HG03558 (cell line): ENCODE measurements at regions not wholly inside any gene's neighbourhood (a gene's known extent, or its start where the extent isn't known, plus 50 kb on each side); places are given as distances from the start of the nearest gene placed in this dataset.
"Not testable (repeated sequence)": the region's sequence is repeated elsewhere in the genome, so short reads cannot be mapped to it uniquely, and the experiment has no call there.

Experiments used
- ATAC-seq: cut with Tn5 transposase; IDR thresholded peaks from one replicate; pipeline ENCODE4 v1.9.1; 2021; ENCODE audit warnings: moderate number of reproducible peaks; ENCODE audit not compliant: unreplicated experiment; ENCODE audit errors: extremely low read depth

GRCh38 chr4:156509921-156510320 is 461.7 kb downstream of the PDGFC start:
- ATAC-seq: not testable (repeated sequence)

DNA sequence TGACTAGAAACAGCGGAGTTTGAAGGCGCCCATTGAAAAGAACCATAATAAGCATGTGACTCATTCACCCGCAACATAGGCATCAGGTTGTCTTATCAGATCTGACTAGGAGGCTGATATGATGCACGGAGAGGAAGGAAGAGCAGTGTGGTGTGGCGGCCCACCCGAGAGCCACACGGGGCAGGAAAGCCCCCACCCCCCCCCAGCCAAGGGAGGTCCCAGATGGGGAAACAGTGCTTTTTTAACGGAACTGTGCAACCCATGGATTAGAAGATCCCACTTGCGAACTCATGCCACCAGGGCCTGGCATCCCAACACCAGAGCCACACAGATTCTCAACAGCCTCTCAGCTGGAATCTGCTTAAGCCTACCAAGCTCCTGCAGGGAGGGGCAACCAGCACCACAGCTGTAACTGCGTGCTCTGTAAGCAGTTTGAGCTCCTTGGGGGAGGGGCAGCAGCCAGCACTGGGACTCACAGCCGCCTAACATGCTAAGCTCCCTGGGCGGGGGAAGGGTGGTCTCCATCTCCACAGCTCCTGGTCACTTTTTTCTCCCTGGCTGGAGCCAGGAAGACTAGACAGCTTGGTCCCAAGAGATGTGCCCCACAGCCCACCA is 466.2 kb downstream of the PDGFC start:
- no peak for ATAC-seq

DNA sequence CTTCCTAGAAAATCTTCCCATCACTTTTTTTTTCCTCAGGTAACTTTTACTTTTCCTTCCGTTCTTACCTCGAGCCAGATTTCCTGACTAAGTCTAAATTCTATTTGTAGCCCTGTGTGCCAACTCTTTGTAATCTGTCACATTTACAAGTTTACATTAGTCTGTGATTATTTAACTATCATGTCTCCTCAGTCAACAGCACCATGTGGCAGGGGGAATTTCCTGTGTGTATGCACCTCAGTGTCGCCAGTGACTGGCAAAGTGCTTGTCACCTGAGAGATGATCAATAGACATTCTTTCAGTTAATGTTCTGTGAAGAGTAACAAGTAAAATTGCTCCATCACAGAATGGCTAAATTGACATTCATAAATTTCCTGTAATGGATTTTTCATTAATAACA is 468.5 kb downstream of the PDGFC start:
- no peak for ATAC-seq

DNA sequence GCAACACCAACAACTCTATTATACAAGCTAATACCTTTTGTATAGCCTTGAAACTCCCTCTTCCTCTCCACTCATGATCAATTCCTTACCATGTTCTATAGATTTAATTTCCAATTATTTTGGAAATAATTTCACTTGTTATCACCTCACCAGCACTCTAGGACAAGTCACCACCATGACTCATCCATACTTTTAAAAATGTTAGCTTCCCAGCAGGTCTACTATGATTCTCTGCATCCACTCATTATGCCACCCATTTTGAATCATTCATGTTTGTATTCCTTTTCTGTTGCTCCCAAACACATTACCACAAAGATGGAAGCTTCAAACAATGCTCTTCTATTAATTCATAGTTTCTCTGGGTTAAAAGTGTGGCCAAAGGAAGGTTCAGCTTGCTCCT is 469.6 kb downstream of the PDGFC start:
- no peak for ATAC-seq

- ATAC-seq: no peak
These were observed 471.9 kb downstream of the PDGFC start for GRCh38 chr4:156499684-156500083.

GRCh38 chr4:156497486-156497885 is 474.1 kb downstream of the PDGFC start:
- ATAC-seq: no peak

DNA sequence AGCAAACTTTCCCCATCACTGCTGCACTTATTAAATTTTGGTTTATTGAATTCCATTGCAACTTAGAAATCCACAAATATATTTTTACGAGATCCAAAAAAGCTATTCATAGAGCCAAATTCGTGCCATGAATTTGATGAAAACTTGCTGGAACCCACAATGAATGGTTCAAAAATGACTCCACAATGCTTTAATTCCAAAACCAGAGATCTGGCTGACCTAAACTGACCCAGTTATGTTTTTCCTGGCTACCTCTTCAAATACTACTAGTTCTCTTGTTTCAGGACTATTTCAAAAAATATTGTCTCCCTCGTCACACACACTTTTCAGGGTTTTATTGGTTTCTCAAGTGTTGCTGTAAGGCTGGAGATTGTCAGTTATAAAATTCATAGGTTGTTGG is 474.8 kb downstream of the PDGFC start:
- no peak for ATAC-seq

DNA sequence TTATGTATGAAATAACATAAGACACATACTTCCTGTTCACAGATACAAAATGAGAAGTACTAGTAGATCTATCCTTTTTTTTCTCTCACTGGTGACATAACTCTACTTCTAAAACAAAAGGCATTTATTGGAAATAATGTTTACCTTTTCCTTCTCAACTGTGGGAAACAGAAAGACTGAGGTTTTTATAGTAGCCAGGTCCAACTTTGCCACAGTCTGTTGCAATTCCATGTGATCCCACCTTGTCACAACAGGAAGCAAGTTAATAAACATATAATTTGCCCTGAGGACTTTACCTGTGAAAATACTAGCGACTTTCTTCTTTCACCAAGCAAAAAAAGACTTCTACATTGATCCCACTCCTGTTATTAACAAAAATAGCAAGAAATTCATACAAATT is 475.8 kb downstream of the PDGFC start:
- ATAC-seq: no peak

- ATAC-seq: no peak
These were observed 476.5 kb downstream of the PDGFC start for GRCh38 chr4:156495091-156495490.

GRCh38 chr4:156493858-156494257 is 477.7 kb downstream of the PDGFC start:
- no peak for ATAC-seq

- ATAC-seq: no peak
These were observed 484.5 kb downstream of the PDGFC start for GRCh38 chr4:156487107-156487506.

DNA sequence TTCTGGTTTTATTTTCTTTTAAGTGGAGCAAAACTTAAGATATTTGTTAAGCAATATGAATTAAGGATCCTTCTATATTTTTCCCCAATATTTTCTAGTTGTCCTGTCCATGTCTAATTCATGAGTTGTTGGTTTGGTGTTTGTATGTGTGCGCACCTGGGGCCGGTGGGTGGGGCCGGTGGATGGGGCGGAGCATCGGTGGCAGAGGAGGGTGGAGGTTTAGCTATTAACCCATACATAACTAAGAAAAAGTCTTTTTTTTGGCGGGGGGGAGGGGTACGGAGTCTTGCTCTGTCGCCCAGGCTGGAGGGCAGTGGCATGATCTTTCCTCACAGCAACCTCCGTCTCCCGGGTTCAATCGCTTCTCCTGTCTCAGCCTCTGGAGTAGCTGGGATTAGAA is 489.8 kb downstream of the PDGFC start:
- ATAC-seq: no peak

DNA sequence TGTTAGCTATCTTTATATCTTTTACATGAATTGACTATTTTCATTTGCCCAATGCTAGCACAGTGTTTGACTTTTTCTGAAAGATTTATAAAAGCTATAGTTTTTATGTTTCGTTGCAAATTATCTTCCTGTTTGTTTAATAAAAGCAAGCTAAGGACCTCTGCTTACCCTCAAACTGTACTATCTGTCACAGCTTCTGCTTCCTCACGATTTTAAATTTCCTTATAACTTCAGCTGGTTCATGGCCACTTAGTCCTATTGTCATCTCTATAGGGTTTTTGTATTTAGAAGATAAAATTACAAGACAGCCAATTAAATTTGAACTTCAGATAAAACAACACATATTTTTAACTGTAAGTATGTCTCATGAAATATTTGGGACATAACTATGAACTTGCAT is 494.0 kb downstream of the PDGFC start:
- no peak for ATAC-seq

GRCh38 chr4:156476359-156476758 is 495.2 kb downstream of the PDGFC start:
- ATAC-seq: no peak

DNA sequence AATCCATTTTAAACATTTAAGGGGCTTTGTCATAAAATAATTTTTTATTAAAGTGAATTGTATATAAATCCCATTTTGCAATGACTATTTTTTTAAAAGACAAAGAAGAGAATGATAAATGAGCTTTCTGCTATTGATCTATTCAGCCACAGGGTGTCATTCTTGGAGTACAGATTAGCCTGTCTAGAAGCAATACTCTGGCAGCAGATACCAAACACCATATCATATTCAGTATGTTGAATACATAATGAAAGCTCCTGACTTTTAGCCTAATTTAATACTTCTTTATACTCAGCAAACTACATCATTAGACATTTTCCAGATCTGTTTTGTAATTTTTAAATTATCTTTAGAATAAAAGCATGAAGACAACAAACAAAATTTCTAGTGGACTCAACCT is 496.3 kb downstream of the PDGFC start:
- ATAC-seq: no peak

- no peak for ATAC-seq
These were observed 498.4 kb downstream of the PDGFC start for GRCh38 chr4:156473151-156473550.

GRCh38 chr4:156472624-156473023 is 499.0 kb downstream of the PDGFC start:
- ATAC-seq: no peak

DNA sequence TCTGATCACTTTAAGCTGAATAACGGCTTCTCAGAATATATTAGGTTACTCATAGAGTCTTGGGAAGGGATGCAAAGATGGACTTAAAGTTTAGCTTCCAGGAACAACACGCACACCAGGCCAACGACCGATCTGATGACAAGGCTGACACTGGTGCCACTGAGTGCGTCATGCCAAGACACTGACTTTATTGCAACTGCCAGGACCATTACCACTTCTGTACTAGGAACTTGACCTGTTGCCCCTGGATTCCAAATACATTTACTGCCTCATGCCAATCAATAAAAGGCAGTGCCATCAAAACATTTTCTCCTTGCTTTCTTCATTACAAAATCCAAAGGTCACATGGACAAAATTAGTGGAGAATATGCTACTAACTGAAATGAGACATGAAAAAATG is 505.9 kb upstream of the CTSO start:
- ATAC-seq: no peak

- ATAC-seq: no peak
These were observed 503.2 kb upstream of the CTSO start for GRCh38 chr4:156456830-156457229.

- no peak for ATAC-seq
These were observed 489.8 kb upstream of the CTSO start for GRCh38 chr4:156443488-156443887.

- no peak for ATAC-seq
These were observed 489.2 kb upstream of the CTSO start for GRCh38 chr4:156442912-156443311.

DNA sequence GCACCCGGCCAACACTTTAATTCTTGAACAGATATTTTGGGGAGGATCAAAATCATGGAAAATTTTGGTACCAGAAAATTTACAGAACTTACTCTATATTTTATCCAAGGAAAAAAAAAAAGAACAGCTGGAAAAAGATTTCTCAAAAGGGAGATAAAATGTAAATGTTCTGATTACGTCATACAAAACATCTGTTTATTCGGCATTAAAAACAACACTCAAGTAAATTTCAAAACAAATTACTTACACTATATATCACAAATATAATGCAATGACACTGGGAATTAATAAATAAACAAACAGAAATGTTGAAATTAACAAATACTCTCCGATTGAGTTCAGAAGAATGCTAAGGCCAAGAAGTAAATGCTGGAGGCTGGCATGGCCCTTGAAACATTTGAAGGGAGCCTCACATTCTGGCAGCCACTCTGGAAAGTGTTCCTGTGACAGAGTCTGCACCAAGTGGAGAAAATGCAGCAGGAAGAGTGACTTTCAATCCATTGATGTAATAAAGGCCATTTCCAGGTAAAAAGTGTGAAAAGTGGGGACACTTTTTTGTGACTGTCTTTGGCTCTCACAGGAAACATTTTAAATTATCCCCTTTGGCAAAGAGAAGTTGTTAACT is 486.0 kb upstream of the CTSO start:
- ATAC-seq: no peak
